AG09309 (cell line): ENCODE measurements at regions not wholly inside any gene's neighbourhood (a gene's known extent, or its start where the extent isn't known, plus 50 kb on each side); places are given as distances from the start of the nearest gene placed in this dataset.

ENCODE experiments used
- DNase-seq: peaks from one replicate; pipeline ENCODE4 v3.0.0-alpha.2; 2010; ENCODE audit warnings: low read depth
- H3K4me3 ChIP-seq: 2 replicates; pipeline ENCODE4 v1.5.1; 2011; ENCODE audit warnings: mild to moderate bottlenecking, low read depth, low read length, moderate library complexity; ENCODE audit not compliant: control insufficient read depth
- CTCF ChIP-seq: IDR thresholded peaks from 2 replicates; pipeline ENCODE4 v1.5.1; 2011; ENCODE audit warnings: mild to moderate bottlenecking, low read depth, low read length, inconsistent platforms; ENCODE audit not compliant: insufficient read depth, control insufficient read depth; ENCODE audit errors: missing control alignments

- no peak overlapping the region for H3K4me3 ChIP-seq
- DNase-seq, result no peak
- no peak for TF ChIP-seq CTCF
These were observed 592.0 kb downstream of the IQCM start for GRCh38 chr4:149223659-149224058.

- H3K4me3 ChIP-seq, result no peak overlapping the region
- TF ChIP-seq CTCF, result no peak
- no peak for DNase-seq
These were observed 597.0 kb downstream of the IQCM start for GRCh38 chr4:149218672-149219071.

- DNase-seq, result no peak
- TF ChIP-seq CTCF, result no peak
- no peak overlapping the region for H3K4me3 ChIP-seq
These were observed 601.3 kb downstream of the IQCM start for GRCh38 chr4:149214301-149214700.

- no peak for TF ChIP-seq CTCF
- DNase-seq, result no peak
- no peak overlapping the region for H3K4me3 ChIP-seq
These were observed 603.8 kb downstream of the IQCM start for GRCh38 chr4:149211876-149212275.

- H3K4me3 ChIP-seq, result no peak overlapping the region
- no peak for DNase-seq
- TF ChIP-seq CTCF, result no peak
These were observed 612.2 kb downstream of the IQCM start for GRCh38 chr4:149203256-149204001.

- H3K4me3 ChIP-seq, result no peak overlapping the region
- TF ChIP-seq CTCF, result no peak
- no peak for DNase-seq
These were observed 613.5 kb downstream of the IQCM start for GRCh38 chr4:149202117-149202516.
